BJ (cell line): ENCODE measurements at regions not wholly inside any gene's neighbourhood (a gene's known extent, or its start where the extent isn't known, plus 50 kb on each side); places are given as distances from the start of the nearest gene placed in this dataset.

Source experiments
- CTCF ChIA-PET: fragments of 350-600 bp; formaldehyde crosslinking; extraction: SDS; loops from one replicate; lab custom pipeline; 2021; ENCODE audit warnings: antibody characterized with exemption, inconsistent platforms; lab: Yijun Ruan, JAX
- POLR2A ChIA-PET: fragments of 300-600 bp; sonication (Branson Sonifier 250); formaldehyde crosslinking; extraction: SDS; loops from one replicate; lab custom pipeline; 2021; ENCODE audit warnings: antibody characterized with exemption; lab: Charles Lee
- DNase-seq: peaks from one replicate; pipeline ENCODE4 v3.0.0-alpha.2; 2011; ENCODE audit warnings: low read depth
- H3K27me3 ChIP-seq: 2 replicates; pipeline ENCODE4 v1.6.0; 2011; ENCODE audit warnings: low read length; ENCODE audit not compliant: control insufficient read depth, insufficient read depth
- H3K36me3 ChIP-seq: 2 replicates; pipeline ENCODE4 v1.5.1; 2011; ENCODE audit warnings: low read length; ENCODE audit not compliant: control insufficient read depth, insufficient read depth
- H3K4me3 ChIP-seq: 2 replicates; pipeline ENCODE4 v1.5.1; 2011; ENCODE audit warnings: low read depth, mild to moderate bottlenecking, control low read depth, low read length
- TF ChIP-seq, protein P1 (sequence below): IDR thresholded peaks from 2 replicates; pipeline ENCODE4 v1.5.1; 2011; ENCODE audit warnings: low read depth, mild to moderate bottlenecking, control low read depth, inconsistent platforms, low read length, moderate library complexity; ENCODE audit not compliant: insufficient read depth

DNA sequence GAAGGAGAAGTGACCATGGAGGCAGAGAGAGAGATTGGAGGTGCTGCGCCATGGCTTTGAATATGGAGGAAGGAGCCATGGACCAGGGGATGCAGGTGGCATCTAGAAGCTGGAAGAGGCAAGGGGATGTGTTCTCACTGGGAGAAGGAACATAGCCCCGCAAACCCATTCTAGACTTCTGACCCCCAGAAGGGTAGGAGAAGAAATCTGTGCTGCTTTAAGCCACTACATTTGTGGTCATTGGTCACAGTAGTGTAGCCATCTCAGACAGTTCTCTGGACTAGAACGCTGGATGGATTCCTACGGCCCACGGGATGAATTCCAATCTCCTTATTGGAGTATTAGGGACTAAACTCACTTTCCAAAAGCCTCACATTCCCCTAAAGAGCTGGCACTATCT is 67.8 kb downstream of the PTGR3 start:
- H3K4me3 ChIP-seq = no peak overlapping the region
- TF ChIP-seq, protein P1, sequence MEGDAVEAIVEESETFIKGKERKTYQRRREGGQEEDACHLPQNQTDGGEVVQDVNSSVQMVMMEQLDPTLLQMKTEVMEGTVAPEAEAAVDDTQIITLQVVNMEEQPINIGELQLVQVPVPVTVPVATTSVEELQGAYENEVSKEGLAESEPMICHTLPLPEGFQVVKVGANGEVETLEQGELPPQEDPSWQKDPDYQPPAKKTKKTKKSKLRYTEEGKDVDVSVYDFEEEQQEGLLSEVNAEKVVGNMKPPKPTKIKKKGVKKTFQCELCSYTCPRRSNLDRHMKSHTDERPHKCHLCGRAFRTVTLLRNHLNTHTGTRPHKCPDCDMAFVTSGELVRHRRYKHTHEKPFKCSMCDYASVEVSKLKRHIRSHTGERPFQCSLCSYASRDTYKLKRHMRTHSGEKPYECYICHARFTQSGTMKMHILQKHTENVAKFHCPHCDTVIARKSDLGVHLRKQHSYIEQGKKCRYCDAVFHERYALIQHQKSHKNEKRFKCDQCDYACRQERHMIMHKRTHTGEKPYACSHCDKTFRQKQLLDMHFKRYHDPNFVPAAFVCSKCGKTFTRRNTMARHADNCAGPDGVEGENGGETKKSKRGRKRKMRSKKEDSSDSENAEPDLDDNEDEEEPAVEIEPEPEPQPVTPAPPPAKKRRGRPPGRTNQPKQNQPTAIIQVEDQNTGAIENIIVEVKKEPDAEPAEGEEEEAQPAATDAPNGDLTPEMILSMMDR = no peak
- H3K36me3 ChIP-seq = no peaks in the 10 kb centered on the region
- POLR2A ChIA-PET = no interaction called here
- CTCF ChIA-PET = no interaction called here
- peaks cover 3% of the 10 kb centered on the region; the same call in 1 of the 2 replicates for H3K27me3 ChIP-seq
- DNase-seq = no peak

GRCh38 chr18:75140296-75140695 is 68.6 kb downstream of the PTGR3 start:
- DNase-seq = no peak
- Histone ChIP-seq H3K36me3 (no peaks in the 10 kb centered on the region), H3K27me3 (peaks cover 3% of the 10 kb centered on the region; the same call in 1 of the 2 replicates), H3K4me3 (no peak overlapping the region)
- POLR2A ChIA-PET = no interaction called here
- TF ChIP-seq, protein P1 = no peak
- CTCF ChIA-PET = no interaction called here

- POLR2A ChIA-PET = no interaction called here
These were observed 69.6 kb downstream of the PTGR3 start for GRCh38 chr18:75139226-75139911.

DNA sequence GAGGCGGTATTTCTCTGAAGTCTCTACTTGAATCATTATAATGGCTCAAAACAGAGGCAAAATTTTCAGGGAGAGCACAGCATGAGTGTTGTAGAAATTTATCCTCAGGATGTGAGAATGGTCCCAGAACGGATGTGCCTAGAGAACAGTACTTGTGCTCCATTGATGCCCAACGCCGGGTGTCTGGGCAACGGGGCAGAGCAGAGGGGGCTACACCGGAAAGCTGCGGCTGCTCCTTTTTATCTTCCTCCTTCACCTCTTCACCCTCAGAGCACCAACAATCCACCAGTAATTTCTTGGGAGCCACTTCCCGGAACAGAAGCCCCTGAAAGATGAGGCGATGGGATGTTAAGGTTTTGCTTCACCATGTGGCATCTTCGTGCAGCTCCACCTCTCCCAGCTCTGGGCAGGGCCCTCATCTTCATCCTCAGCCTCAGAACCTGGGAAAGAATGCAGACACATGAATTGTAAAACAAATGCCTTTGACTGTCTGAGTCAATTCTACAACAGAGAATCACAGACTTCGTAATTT is 71.5 kb downstream of the PTGR3 start:
- no peak overlapping the region for H3K4me3 ChIP-seq
- peaks cover 3% of the 10 kb centered on the region; the same call in 1 of the 2 replicates for H3K27me3 ChIP-seq
- no peak for DNase-seq
- TF ChIP-seq, protein P1 = no peak
- ChIA-PET CTCF (no interaction called here), POLR2A (no interaction called here)
- H3K36me3 ChIP-seq = no peaks in the 10 kb centered on the region

More at GRCh38 chr18:75139226-75139911, 69.6 kb downstream of the PTGR3 start:
- Histone ChIP-seq H3K27me3 (peaks cover 3% of the 10 kb centered on the region; the same call in 1 of the 2 replicates), H3K36me3 (no peaks in the 10 kb centered on the region), H3K4me3 (no peak overlapping the region)
- CTCF ChIA-PET = no interaction called here
- TF ChIP-seq, protein P1 = no peak
- no peak for DNase-seq

DNA sequence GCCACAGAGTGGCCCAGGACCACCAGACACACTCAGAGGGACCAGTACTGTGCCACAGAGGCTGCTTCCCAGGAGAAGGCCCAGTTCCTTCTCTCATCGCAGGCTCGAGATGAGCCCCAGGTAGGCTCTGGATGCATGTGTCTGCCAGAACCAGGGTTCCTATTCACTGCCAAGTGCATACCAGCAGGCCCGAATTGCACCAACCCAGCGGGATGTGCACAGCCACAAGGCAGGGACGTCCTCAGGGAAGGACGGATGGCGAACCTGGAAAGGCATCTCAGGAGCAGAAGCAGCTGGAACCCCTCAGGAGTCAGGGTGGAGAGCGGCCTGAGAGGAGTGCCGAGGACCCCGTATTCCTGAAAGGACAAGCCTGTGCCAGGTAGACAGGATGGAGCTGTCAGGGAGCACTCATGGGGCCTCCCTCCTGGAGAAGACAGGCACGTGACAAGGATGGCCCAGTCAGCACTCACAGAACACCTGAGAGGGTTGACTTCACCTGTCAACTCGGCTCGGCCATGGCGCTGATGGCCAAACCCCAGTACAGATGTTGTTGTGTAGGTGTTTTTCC is 73.7 kb downstream of the PTGR3 start:
- ChIA-PET CTCF (no interaction called here), POLR2A (no interaction called here)
- H3K27me3 ChIP-seq = 0 out of 2 replicates have a peak, but pooled peaks cover 2% of the 10 kb centered on the region
- TF ChIP-seq, protein P1 = no peak
- H3K4me3 ChIP-seq = no peak overlapping the region
- DNase-seq = no peak
- H3K36me3 ChIP-seq = no peaks in the 10 kb centered on the region
